Neural cell (in vitro differentiated cells): ENCODE measurements at regions not wholly inside any gene's neighbourhood (a gene's known extent, or its start where the extent isn't known, plus 50 kb on each side); places are given as distances from the start of the nearest gene placed in this dataset.

Source experiments
- H2AFZ ChIP-seq: fragments of 200-600, 300-800 bp; sonication (generic), shearing (Covaris generic); 2 replicates; pipeline ENCODE4 v1.6.0; 2014; ENCODE audit warnings: low read depth, mild to moderate bottlenecking, antibody characterized with exemption, low read length, moderate library complexity
- H3F3A ChIP-seq: fragments of 200-600 bp; shearing (Covaris generic); 2 replicates; pipeline ENCODE4 v1.6.1; 2016; ENCODE audit warnings: mild to moderate bottlenecking, moderate library complexity, mixed read lengths, antibody characterized with exemption, low read length; ENCODE audit not compliant: insufficient read depth, poor library complexity, severe bottlenecking
- H3K27ac ChIP-seq: fragments of 200-600, 300-800 bp; sonication (generic), shearing (Covaris generic); 2 replicates; pipeline ENCODE4 v1.5.1; 2014; ENCODE audit warnings: mild to moderate bottlenecking, low read length, moderate library complexity
- H3K27me3 ChIP-seq: fragments of 300-800, 200-600 bp; sonication (generic), shearing (Covaris generic); 2 replicates; pipeline ENCODE4 v1.6.0; 2014; ENCODE audit warnings: mild to moderate bottlenecking, low read depth, low read length, moderate library complexity; ENCODE audit not compliant: insufficient read depth
- H3K36me3 ChIP-seq: fragments of 300-800, 200-600 bp; sonication (generic), shearing (Covaris generic); 2 replicates; pipeline ENCODE4 v1.5.1; 2014; ENCODE audit warnings: mild to moderate bottlenecking, antibody characterized with exemption, low read length, moderate library complexity; ENCODE audit not compliant: insufficient read depth
- H3K4me2 ChIP-seq: fragments of 300-800, 200-600 bp; sonication (generic), shearing (Covaris generic); 2 replicates; pipeline ENCODE4 v1.6.0; 2014; ENCODE audit warnings: mild to moderate bottlenecking, low read length
- H3K4me3 ChIP-seq: fragments of 300-800, 200-600 bp; sonication (generic), shearing (Covaris generic); 2 replicates; pipeline ENCODE4 v1.5.1; 2014; ENCODE audit warnings: mild to moderate bottlenecking, low read length, moderate library complexity
- H3K79me2 ChIP-seq: fragments of 200-600 bp; shearing (Covaris generic); replicated peaks from 2 replicates; pipeline ENCODE4 v1.6.0; 2014; ENCODE audit warnings: mild to moderate bottlenecking, low read length, moderate library complexity; ENCODE audit not compliant: insufficient read depth
- H3K9ac ChIP-seq: fragments of 300-800, 200-600 bp; sonication (generic), shearing (Covaris generic); 2 replicates; pipeline ENCODE4 v1.6.1; 2016; ENCODE audit warnings: mild to moderate bottlenecking, low read length, mixed read lengths
- H3K9me2 ChIP-seq: fragments of 200-600 bp; shearing (Covaris generic); 2 replicates; pipeline ENCODE4 v1.6.1; 2016; ENCODE audit warnings: mild to moderate bottlenecking, low read length, mixed read lengths; ENCODE audit not compliant: insufficient read depth
- H3K9me3 ChIP-seq: fragments of 200-600, 300-800 bp; sonication (generic), shearing (Covaris generic); 2 replicates; pipeline ENCODE4 v1.6.1; 2016; ENCODE audit warnings: mild to moderate bottlenecking, mixed run types, low read length, moderate library complexity, mixed read lengths
- H4K20me1 ChIP-seq: fragments of 200-600 bp; shearing (Covaris generic); 2 replicates; pipeline ENCODE4 v1.6.1; 2016; ENCODE audit warnings: mild to moderate bottlenecking, mixed run types; ENCODE audit not compliant: insufficient read depth
- EP300 ChIP-seq: fragments of 450-650 bp; conservative IDR thresholded peaks from 2 replicates; pipeline ENCODE4 v1.6.1; 2014; ENCODE audit warnings: antibody characterized with exemption, mild to moderate bottlenecking, moderate library complexity; ENCODE audit not compliant: poor library complexity, severe bottlenecking
- EZH2 ChIP-seq: fragments of 200-600, 300-800 bp; shearing (Covaris generic), sonication (generic); IDR thresholded peaks from 2 replicates; pipeline ENCODE4 v1.6.1; 2014; ENCODE audit warnings: antibody characterized with exemption, low read length, borderline replicate concordance, mild to moderate bottlenecking; ENCODE audit not compliant: insufficient read depth, poor library complexity, severe bottlenecking
- MXI1 ChIP-seq: fragments of 450-650 bp; conservative IDR thresholded peaks from 2 replicates; pipeline ENCODE4 v1.6.1; 2014; ENCODE audit warnings: antibody characterized with exemption, mild to moderate bottlenecking; ENCODE audit not compliant: poor library complexity, severe bottlenecking
- POLR2AphosphoS5 ChIP-seq: IDR thresholded peaks from 2 replicates; pipeline ENCODE4 v1.6.1; 2012
- RAD21 ChIP-seq: fragments of 450-650 bp; conservative IDR thresholded peaks from 2 replicates; pipeline ENCODE4 v1.6.1; 2014; ENCODE audit warnings: antibody characterized with exemption, mild to moderate bottlenecking, moderate library complexity
- SMC3 ChIP-seq: fragments of 450-650 bp; conservative IDR thresholded peaks from 2 replicates; pipeline ENCODE4 v1.6.1; 2014; ENCODE audit warnings: antibody characterized with exemption, mild to moderate bottlenecking, moderate library complexity; ENCODE audit not compliant: poor library complexity
- TAF1 ChIP-seq: IDR thresholded peaks from 2 replicates; pipeline ENCODE4 v1.6.1; 2012; ENCODE audit warnings: low read depth
- TF ChIP-seq, protein P1 (sequence below): IDR thresholded peaks from 2 replicates; pipeline ENCODE4 v1.6.1; 2012; ENCODE audit warnings: borderline replicate concordance
- TF ChIP-seq, protein P2 (sequence below): fragments of 450-650 bp; IDR thresholded peaks from 2 replicates; pipeline ENCODE4 v1.5.1; 2014; ENCODE audit warnings: antibody characterized with exemption, mild to moderate bottlenecking, moderate library complexity; ENCODE audit not compliant: poor library complexity, severe bottlenecking

DNA sequence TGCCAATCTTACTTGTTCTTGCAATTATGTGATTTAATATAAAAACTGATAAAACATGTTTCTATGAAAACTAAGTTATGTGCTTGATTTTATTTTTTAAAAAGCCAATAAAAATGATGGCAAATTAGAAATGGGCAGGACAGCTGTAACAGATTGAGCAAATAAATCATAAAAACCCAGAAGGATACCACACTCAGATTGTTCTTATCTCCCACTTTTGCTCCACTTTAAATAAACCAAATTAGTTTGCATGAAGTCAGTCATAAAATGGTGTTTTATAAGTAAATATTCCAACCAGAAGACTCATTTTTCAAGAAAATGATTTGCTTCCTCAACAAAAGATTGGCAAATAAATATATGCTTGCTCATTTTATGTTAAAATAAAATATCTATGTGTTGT lies 307.9 kb upstream of the G2E3 start:
- H4K20me1 ChIP-seq, result no peaks in the 10 kb centered on the region
- H3K9me2 ChIP-seq, result no peaks in the 10 kb centered on the region
- H3K27ac ChIP-seq, result no peak overlapping the region
- no peak overlapping the region for H3K9ac ChIP-seq
- H3K36me3 ChIP-seq, result no peaks in the 10 kb centered on the region
- no peaks in the 10 kb centered on the region for H3F3A ChIP-seq
- H3K79me2 ChIP-seq, result no peaks in the 10 kb centered on the region
- H3K27me3 ChIP-seq, result no peaks in the 10 kb centered on the region
- H2AFZ ChIP-seq, result no peak overlapping the region
- no peak for TF ChIP-seq SMC3
- TF ChIP-seq TAF1, result no peak
- TF ChIP-seq MXI1, result no peak
- no peaks in the 10 kb centered on the region for H3K9me3 ChIP-seq
- H3K4me3 ChIP-seq, result no peak overlapping the region
- H3K4me2 ChIP-seq, result no peak overlapping the region

DNA sequence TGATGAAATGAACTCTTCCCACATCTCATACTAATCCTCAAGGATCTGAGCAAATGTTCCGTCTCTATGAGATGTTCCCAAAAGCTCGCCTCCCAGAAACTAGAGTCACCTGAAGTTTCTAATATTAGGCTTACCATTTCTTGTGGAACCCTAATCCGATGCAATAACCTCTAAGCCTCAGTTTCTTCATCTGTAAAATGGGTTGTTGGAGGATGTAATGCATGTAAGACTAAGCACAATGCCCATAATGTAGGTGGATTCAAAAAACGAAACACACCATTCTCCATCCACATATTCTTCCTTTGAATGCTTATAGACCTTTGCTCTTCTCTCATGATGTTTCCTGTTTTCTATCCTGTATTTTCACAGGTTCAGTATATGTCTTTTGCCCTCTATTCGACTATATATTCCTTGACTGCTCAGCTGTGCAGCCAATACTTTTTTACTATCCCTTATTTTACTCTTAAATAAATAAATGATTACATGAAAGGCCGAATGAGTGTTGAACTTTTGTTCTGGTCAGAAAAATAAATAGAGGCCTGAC lies 307.3 kb upstream of the G2E3 start:
- Histone ChIP-seq H2AFZ (no peak overlapping the region), H3K79me2 (no peaks in the 10 kb centered on the region), H3F3A (no peaks in the 10 kb centered on the region), H3K27me3 (no peaks in the 10 kb centered on the region), H3K36me3 (no peaks in the 10 kb centered on the region), H4K20me1 (no peaks in the 10 kb centered on the region), H3K9ac (no peak overlapping the region), H3K27ac (no peak overlapping the region), H3K4me2 (no peak overlapping the region), H3K9me3 (no peaks in the 10 kb centered on the region), H3K4me3 (no peak overlapping the region), H3K9me2 (no peaks in the 10 kb centered on the region)
- TF ChIP-seq SMC3, result no peak
- TF ChIP-seq POLR2AphosphoS5, result no peak
- TF ChIP-seq, protein P1, sequence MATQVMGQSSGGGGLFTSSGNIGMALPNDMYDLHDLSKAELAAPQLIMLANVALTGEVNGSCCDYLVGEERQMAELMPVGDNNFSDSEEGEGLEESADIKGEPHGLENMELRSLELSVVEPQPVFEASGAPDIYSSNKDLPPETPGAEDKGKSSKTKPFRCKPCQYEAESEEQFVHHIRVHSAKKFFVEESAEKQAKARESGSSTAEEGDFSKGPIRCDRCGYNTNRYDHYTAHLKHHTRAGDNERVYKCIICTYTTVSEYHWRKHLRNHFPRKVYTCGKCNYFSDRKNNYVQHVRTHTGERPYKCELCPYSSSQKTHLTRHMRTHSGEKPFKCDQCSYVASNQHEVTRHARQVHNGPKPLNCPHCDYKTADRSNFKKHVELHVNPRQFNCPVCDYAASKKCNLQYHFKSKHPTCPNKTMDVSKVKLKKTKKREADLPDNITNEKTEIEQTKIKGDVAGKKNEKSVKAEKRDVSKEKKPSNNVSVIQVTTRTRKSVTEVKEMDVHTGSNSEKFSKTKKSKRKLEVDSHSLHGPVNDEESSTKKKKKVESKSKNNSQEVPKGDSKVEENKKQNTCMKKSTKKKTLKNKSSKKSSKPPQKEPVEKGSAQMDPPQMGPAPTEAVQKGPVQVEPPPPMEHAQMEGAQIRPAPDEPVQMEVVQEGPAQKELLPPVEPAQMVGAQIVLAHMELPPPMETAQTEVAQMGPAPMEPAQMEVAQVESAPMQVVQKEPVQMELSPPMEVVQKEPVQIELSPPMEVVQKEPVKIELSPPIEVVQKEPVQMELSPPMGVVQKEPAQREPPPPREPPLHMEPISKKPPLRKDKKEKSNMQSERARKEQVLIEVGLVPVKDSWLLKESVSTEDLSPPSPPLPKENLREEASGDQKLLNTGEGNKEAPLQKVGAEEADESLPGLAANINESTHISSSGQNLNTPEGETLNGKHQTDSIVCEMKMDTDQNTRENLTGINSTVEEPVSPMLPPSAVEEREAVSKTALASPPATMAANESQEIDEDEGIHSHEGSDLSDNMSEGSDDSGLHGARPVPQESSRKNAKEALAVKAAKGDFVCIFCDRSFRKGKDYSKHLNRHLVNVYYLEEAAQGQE, result no peak
- TF ChIP-seq MXI1, result no peak
- TF ChIP-seq, protein P2, sequence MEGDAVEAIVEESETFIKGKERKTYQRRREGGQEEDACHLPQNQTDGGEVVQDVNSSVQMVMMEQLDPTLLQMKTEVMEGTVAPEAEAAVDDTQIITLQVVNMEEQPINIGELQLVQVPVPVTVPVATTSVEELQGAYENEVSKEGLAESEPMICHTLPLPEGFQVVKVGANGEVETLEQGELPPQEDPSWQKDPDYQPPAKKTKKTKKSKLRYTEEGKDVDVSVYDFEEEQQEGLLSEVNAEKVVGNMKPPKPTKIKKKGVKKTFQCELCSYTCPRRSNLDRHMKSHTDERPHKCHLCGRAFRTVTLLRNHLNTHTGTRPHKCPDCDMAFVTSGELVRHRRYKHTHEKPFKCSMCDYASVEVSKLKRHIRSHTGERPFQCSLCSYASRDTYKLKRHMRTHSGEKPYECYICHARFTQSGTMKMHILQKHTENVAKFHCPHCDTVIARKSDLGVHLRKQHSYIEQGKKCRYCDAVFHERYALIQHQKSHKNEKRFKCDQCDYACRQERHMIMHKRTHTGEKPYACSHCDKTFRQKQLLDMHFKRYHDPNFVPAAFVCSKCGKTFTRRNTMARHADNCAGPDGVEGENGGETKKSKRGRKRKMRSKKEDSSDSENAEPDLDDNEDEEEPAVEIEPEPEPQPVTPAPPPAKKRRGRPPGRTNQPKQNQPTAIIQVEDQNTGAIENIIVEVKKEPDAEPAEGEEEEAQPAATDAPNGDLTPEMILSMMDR, result no peak
- no peak for TF ChIP-seq EP300
- no peak for TF ChIP-seq RAD21
- TF ChIP-seq TAF1, result no peak
- no peak for TF ChIP-seq EZH2
